Mesenchymal stem cell (in vitro differentiated cells and primary cell): ENCODE measurements at regions not wholly inside any gene's neighbourhood (a gene's known extent, or its start where the extent isn't known, plus 50 kb on each side); places are given as distances from the start of the nearest gene placed in this dataset.

ENCODE experiments used
- DNase-seq: peaks from one replicate; pipeline ENCODE4 v3.0.0-alpha.2; 2013
- H2AFZ ChIP-seq: one replicate; pipeline ENCODE4 v1.6.1; 2013; ENCODE audit warnings: low read depth, mild to moderate bottlenecking, control low read depth, inconsistent platforms, low read length, moderate library complexity
- H2AK5ac ChIP-seq: 2 replicates; pipeline ENCODE4 v1.6.1; 2013; ENCODE audit warnings: low read length, moderate library complexity, mild to moderate bottlenecking, inconsistent platforms; ENCODE audit not compliant: severe bottlenecking
- H2BK120ac ChIP-seq: one replicate; pipeline ENCODE4 v1.6.1; 2013; ENCODE audit warnings: low read depth, mild to moderate bottlenecking, inconsistent platforms, low read length, moderate library complexity
- H2BK12ac ChIP-seq, 2 experiments: one replicate each; pipeline ENCODE4 v1.6.1; 2013; ENCODE audit warnings: inconsistent platforms in 2 of 2, low read length in 2 of 2, mild to moderate bottlenecking in 2 of 2, moderate library complexity in 2 of 2, control low read depth in 1 of 2
- H2BK15ac ChIP-seq: one replicate; pipeline ENCODE4 v1.6.1; 2013; ENCODE audit warnings: mild to moderate bottlenecking, low read depth, inconsistent platforms; ENCODE audit not compliant: poor library complexity, severe bottlenecking
- H2BK5ac ChIP-seq: 2 replicates; pipeline ENCODE4 v1.6.1; 2013; ENCODE audit warnings: low read depth, mild to moderate bottlenecking, low read length, control low read depth, inconsistent platforms; ENCODE audit not compliant: poor library complexity, severe bottlenecking
- H3K14ac ChIP-seq, 2 experiments: one replicate each; pipeline ENCODE4 v1.6.1; 2013; ENCODE audit warnings: inconsistent platforms in 2 of 2, low read length in 2 of 2, control low read depth in 1 of 2, mild to moderate bottlenecking in 1 of 2, moderate library complexity in 1 of 2
- H3K18ac ChIP-seq, 2 experiments: one replicate each; pipeline ENCODE4 v1.6.1; 2013; ENCODE audit warnings: inconsistent platforms in 2 of 2, low read length in 2 of 2, control low read depth in 1 of 2, low read depth in 1 of 2, mild to moderate bottlenecking in 1 of 2
- H3K23ac ChIP-seq, 2 experiments: one replicate each; pipeline ENCODE4 v1.6.1; 2013; ENCODE audit warnings: inconsistent platforms in 2 of 2, low read length in 2 of 2, mild to moderate bottlenecking in 2 of 2, moderate library complexity in 2 of 2, control low read depth in 1 of 2
- H3K27ac ChIP-seq: 2 replicates; pipeline ENCODE4 v1.5.1; 2013; ENCODE audit warnings: mild to moderate bottlenecking, moderate library complexity, low read length, control low read depth, inconsistent platforms; ENCODE audit not compliant: poor library complexity, severe bottlenecking
- H3K27me3 ChIP-seq, 2 experiments: 2 replicates each; pipeline versions ENCODE4 v1.6.1 to v1.7.0; 2013; ENCODE audit warnings: low read length in 2 of 2, mild to moderate bottlenecking in 2 of 2, moderate library complexity in 2 of 2, control low read depth in 1 of 2, inconsistent platforms in 1 of 2; ENCODE audit not compliant: control insufficient read depth in 1 of 2, insufficient read depth in 1 of 2
- H3K36me3 ChIP-seq, 2 experiments: 2 replicates each; pipeline versions ENCODE4 v1.6.1 to v1.7.0; 2013; ENCODE audit warnings: low read length in 2 of 2, control low read depth in 1 of 2, inconsistent platforms in 1 of 2, low read depth in 1 of 2, mild to moderate bottlenecking in 1 of 2; ENCODE audit not compliant: insufficient read depth in 2 of 2, control insufficient read depth in 1 of 2
- H3K4ac ChIP-seq, 2 experiments: one replicate each; pipeline ENCODE4 v1.6.1; 2013; ENCODE audit warnings: inconsistent platforms in 2 of 2, low read length in 2 of 2, mild to moderate bottlenecking in 2 of 2, moderate library complexity in 2 of 2, control low read depth in 1 of 2, low read depth in 1 of 2
- H3K4me1 ChIP-seq: 2 replicates; pipeline ENCODE4 v1.6.1; 2013; ENCODE audit warnings: low read depth, low read length, control low read depth; ENCODE audit not compliant: control insufficient read depth, insufficient read depth
- H3K4me2 ChIP-seq: 2 replicates; pipeline ENCODE4 v1.6.1; 2013; ENCODE audit warnings: low read length, mild to moderate bottlenecking, inconsistent platforms; ENCODE audit not compliant: poor library complexity, severe bottlenecking
- H3K4me3 ChIP-seq, 2 experiments: 2 replicates each; pipeline versions ENCODE4 v1.5.1 to v1.7.0; 2013; ENCODE audit warnings: low read length in 2 of 2, mild to moderate bottlenecking in 2 of 2, control low read depth in 1 of 2, low read depth in 1 of 2; ENCODE audit not compliant: insufficient read depth in 1 of 2
- H3K79me1 ChIP-seq: replicated peaks from 2 replicates; pipeline ENCODE4 v1.6.1; 2013; ENCODE audit warnings: mild to moderate bottlenecking, control low read depth, low read length, inconsistent platforms; ENCODE audit not compliant: poor library complexity, severe bottlenecking
- H3K9ac ChIP-seq: 2 replicates; pipeline ENCODE4 v1.7.0; 2013; ENCODE audit warnings: mild to moderate bottlenecking, low read length, moderate library complexity
- H3K9me3 ChIP-seq: 2 replicates; pipeline ENCODE4 v1.7.0; 2013; ENCODE audit warnings: mild to moderate bottlenecking, low read length; ENCODE audit not compliant: control insufficient read depth
- H4K8ac ChIP-seq: one replicate; pipeline ENCODE4 v1.6.1; 2013; ENCODE audit warnings: inconsistent platforms, mild to moderate bottlenecking, low read length, moderate library complexity
- H4K91ac ChIP-seq: one replicate; pipeline ENCODE4 v1.6.1; 2013; ENCODE audit warnings: mild to moderate bottlenecking, low read length, inconsistent platforms
- WGBS: methylation state at CpG from one replicate; pipeline ENCODE4 v1.1.7; 2013; ENCODE audit warnings: mixed read lengths; 5-methylcytosine and 5-hydroxymethylcytosine counted together

DNA sequence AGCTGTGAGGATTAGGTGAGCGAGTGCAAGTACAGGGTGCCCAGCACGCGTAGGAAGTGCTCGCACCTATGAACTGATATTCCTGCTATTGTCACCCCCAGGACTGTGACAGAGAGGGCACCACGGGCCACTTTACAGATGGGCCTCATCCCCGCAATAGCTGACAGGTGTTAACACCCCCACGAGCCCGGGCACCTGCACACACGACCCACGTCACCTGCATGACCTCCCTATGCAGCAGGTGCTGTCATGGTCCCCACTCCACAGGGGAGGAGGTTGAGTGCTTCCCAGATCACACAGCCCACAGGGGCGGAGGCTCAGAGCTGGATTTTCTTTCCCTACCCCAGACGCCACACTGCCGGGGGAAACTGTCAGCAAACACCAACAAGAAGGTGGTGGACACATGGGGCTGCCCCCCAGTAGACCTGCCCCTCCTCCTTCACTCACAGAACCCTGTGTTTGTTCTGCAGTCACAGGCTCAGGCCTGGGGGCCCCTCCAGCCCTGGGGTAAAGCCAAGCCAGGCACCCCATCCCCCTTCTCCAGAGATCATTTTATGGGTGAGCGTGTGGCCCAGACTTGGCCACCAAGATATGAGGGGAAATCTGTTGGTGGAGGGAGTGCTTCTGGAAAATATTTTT, 465.5 kb downstream of the MATN1 start:
- Histone ChIP-seq H3K18ac (no peak overlapping the region), H3K14ac (no peak overlapping the region), H4K91ac (no peak overlapping the region), H4K8ac (no peak overlapping the region), H3K4ac (no peak overlapping the region), H3K27ac (no peak overlapping the region), H3K4me1 (peaks cover 12% of the 10 kb centered on the region), H3K23ac (no peak overlapping the region), H2BK12ac (no peak overlapping the region), H3K9ac (no peak overlapping the region), H2BK120ac (no peak overlapping the region), H3K36me3 (no peaks in the 10 kb centered on the region), H2BK15ac (no peak overlapping the region), H3K79me1 (no peaks in the 10 kb centered on the region), H3K9me3 (peaks cover 4% of the 10 kb centered on the region), H2AK5ac (no peak overlapping the region), H2BK5ac (no peak overlapping the region), H3K4me3 (no peak overlapping the region), H2AFZ (no peak overlapping the region), H3K4me2 (no peak overlapping the region), H3K27me3 (peaks cover 0 to 64% of the 10 kb centered on the region in 2 experiments)
- no peak for DNase-seq
- 85% methylated on average over 14 of the region's 14 CpGs for WGBS

DNA sequence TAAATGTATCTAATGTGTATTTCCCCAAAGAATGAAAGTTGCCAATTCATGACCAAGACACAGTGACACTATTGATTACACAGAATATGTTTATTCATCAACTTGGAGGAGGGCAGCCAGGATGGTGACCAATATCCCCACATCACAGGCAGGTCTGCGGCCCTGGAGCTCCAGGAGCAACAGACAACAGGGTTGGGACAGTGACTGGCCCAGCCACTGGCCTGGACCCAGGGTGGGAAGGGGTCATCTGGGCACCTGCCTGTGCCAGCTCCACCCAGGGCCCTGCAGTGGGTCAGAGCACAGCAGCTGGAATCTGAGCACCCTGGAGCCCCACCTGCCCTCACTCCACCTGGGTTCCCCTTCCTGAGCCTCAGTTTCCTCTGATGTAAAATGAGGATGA, 466.1 kb downstream of the MATN1 start:
- H3K36me3 ChIP-seq = no peaks in the 10 kb centered on the region
- H3K4ac ChIP-seq = no peak overlapping the region
- no peak overlapping the region for H4K8ac ChIP-seq
- no peak overlapping the region for H3K9ac ChIP-seq
- no peak overlapping the region for H3K23ac ChIP-seq
- no peak overlapping the region for H2AFZ ChIP-seq
- no peak overlapping the region for H3K18ac ChIP-seq
- H2AK5ac ChIP-seq = no peak overlapping the region
- H2BK12ac ChIP-seq = no peak overlapping the region
- H3K27ac ChIP-seq = no peak overlapping the region
- H3K27me3 ChIP-seq = peaks cover 0 to 70% of the 10 kb centered on the region in 2 experiments
- no peak overlapping the region for H3K4me2 ChIP-seq
- H3K4me1 ChIP-seq = peaks cover 14% of the 10 kb centered on the region
- WGBS = 65% methylated on average over 1 of the region's 1 CpG
- H3K4me3 ChIP-seq = no peak overlapping the region
- H3K14ac ChIP-seq = no peak overlapping the region
- H2BK5ac ChIP-seq = no peak overlapping the region
- no peak overlapping the region for H2BK15ac ChIP-seq
- DNase-seq = no peak
- no peak overlapping the region for H2BK120ac ChIP-seq
- H4K91ac ChIP-seq = no peak overlapping the region
- peaks cover 4% of the 10 kb centered on the region for H3K9me3 ChIP-seq
- H3K79me1 ChIP-seq = no peaks in the 10 kb centered on the region

DNA sequence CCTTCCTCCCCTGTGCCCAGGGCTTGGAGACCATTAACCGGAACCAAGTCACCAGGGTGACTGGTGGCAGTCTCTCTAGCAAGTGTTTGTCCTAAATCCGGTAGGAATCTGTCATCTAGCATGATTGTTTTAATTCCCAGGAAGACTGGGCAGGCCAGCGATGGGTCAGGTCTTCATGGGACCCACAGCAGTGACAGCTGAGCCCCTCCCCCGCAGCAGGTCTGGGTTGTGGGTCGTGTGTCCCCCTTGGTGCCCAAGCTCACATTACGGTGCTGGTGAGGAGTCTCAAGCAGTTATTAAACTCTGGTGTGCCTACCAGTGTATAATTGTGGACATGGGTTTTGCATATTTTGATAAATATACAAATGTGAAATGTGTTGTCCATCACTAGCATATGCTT, 466.5 kb downstream of the MATN1 start:
- Histone ChIP-seq H3K27me3 (peaks cover 0 to 74% of the 10 kb centered on the region in 2 experiments), H2AK5ac (no peak overlapping the region), H2BK12ac (no peak overlapping the region), H2AFZ (no peak overlapping the region), H3K36me3 (no peaks in the 10 kb centered on the region), H3K9me3 (peaks cover 4% of the 10 kb centered on the region), H3K23ac (no peak overlapping the region), H2BK120ac (no peak overlapping the region), H3K18ac (no peak overlapping the region), H2BK5ac (no peak overlapping the region), H3K4me3 (no peak overlapping the region), H3K79me1 (no peaks in the 10 kb centered on the region), H4K8ac (no peak overlapping the region), H3K4me1 (peaks cover 15% of the 10 kb centered on the region), H3K27ac (no peak overlapping the region), H3K4me2 (no peak overlapping the region), H4K91ac (no peak overlapping the region), H3K14ac (no peak overlapping the region), H3K4ac (no peak overlapping the region), H3K9ac (no peak overlapping the region), H2BK15ac (no peak overlapping the region)
- no peak for DNase-seq
- WGBS = 83% methylated on average over 6 of the region's 6 CpGs

DNA sequence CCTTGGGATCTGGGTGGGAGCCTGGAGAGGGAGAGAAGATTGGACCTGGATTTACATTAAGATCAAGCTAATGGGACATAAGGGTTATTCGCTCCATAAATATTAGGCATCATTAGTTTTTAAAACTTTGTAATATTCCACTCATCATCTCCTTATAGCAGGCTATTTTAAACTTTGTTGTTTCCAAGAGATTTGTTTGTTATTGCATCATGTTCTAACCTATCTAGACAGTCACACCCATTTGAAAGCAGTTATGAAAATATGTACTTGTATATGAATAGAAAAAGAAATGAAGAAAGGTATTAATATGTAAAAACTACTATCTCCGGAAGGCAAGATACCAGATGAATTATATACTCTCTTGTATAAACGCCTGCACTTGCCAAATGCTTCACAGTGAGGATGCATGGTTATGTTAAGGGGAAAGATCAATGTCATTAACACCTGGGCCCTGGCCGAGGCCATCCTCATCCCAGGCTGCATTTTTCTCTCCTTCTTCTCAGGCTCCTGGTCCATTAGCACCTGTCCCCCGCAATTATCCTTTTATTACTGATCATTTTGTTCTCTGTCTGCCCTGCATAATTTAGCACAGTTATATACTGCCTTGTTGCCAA, 468.2 kb downstream of the MATN1 start:
- 24% methylated on average over 2 of the region's 5 CpGs for WGBS
- Histone ChIP-seq H3K14ac (no peak overlapping the region), H3K4me2 (no peak overlapping the region), H3K23ac (no peak overlapping the region), H2BK120ac (no peak overlapping the region), H3K36me3 (no peaks in the 10 kb centered on the region), H3K4me1 (peaks cover 15% of the 10 kb centered on the region), H3K18ac (no peak overlapping the region), H3K27ac (no peak overlapping the region), H3K9ac (no peak overlapping the region), H4K8ac (no peak overlapping the region), H2BK12ac (no peak overlapping the region), H2BK5ac (no peak overlapping the region), H2AK5ac (no peak overlapping the region), H2BK15ac (no peak overlapping the region), H4K91ac (no peak overlapping the region), H2AFZ (no peak overlapping the region), H3K4ac (no peak overlapping the region), H3K27me3 (peaks cover 5 to 81% of the 10 kb centered on the region in 2 experiments), H3K4me3 (no peak overlapping the region), H3K9me3 (no peaks in the 10 kb centered on the region), H3K79me1 (no peaks in the 10 kb centered on the region)
- no peak for DNase-seq
